AG10803 (cell line): ENCODE measurements at regions not wholly inside any gene's neighbourhood (a gene's known extent, or its start where the extent isn't known, plus 50 kb on each side); places are given as distances from the start of the nearest gene placed in this dataset.
A peak's percentile ranks its signal among the peaks of the same experiment; 100 is the strongest.
"Not testable (repeated sequence)": the region's sequence is repeated elsewhere in the genome, so short reads cannot be mapped to it uniquely, and the experiment has no call there.

ENCODE experiments used
- DNase-seq: peaks from one replicate; pipeline ENCODE4 v3.0.0; 2010; ENCODE audit warnings: low read depth
- H3K4me3 ChIP-seq: 2 replicates; pipeline ENCODE4 v1.5.1; 2011; ENCODE audit warnings: mild to moderate bottlenecking, low read length, control low read depth

DNA sequence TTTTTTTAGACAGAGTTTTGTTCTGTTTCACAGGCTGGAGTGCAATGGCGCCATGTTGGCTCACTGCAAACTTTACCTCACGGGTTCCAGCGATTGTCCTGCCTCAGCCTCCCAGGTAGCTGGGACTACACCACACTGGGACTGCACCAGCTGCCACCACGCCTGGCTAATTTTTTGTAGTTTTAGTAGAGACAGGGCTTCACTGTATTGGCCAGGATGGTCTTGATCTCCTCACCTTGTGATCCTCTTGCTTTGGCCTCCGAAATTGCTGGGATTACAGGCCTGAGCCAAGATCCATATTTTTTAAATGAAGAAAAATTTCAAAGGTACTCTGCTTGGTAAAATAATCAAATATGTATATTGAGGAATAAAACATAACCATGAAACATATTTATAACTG lies 195.8 kb upstream of the TPTE start:
- DNase-seq, result peak; percentile 73
- not testable (repeated sequence) for H3K4me3 ChIP-seq

DNA sequence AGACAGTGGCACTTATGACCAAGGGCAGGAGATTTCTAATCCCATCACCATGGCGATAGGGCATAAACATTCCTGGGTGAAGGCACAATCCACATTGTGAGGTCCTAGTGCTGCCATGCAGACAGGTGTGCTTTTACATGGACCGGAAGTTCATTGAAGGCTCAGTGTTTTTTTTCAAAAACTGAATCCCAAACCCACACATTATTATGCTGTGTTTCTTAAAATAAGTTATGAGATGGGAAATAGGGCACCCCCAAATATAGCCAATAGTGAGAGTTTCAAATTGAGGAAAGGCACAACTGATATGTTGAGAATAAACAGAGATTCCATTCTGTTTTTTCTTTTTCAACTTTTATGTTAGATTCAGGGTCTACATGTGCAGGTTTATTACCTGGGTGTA lies 195.2 kb upstream of the TPTE start:
- not testable (repeated sequence) for DNase-seq, H3K4me3 ChIP-seq

DNA sequence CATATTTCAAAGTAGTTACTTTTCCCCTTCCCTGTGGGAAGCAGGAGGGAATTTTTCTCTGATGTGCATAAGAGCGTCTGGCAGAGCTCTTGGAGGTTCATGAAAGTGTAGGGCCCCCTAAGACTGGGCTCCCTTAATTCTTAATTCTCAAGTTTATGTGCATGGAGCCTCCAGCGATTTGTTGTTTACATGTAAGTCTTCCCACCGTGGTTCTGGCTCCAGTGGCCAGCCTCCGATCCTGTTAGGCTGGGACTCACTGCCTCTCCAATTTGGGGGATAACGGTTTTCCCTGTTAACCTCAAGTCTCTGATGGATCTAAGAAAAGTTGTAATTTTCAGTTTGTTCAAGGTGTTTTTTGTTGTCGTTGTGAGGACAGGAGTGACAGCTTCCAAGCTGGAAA lies 192.7 kb upstream of the TPTE start:
- DNase-seq, H3K4me3 ChIP-seq: not testable (repeated sequence)

DNA sequence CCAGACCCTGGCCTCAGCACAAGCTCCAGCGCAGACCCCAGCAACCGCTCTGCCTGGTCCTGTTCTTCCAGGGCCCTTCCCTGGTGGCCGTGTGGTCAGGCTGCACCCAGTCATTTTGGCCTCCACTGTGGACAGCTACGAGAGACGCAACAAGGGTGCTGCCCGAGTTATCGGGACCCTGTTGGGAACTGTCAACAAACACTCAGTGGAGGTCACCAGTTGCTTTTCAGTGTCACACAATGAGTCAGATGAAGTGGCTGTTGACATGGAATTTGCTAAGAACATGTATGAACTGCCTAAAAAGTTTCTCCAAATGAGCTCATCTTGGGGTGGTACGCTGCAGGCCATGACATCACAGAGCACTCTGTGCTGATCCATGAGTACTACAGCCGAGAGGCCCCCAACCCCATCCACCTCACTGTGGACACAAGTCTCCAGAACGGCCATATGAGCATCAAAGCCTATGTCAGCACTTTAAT lies 190.7 kb upstream of the TPTE start:
- H3K4me3 ChIP-seq, DNase-seq: not testable (repeated sequence)

DNA sequence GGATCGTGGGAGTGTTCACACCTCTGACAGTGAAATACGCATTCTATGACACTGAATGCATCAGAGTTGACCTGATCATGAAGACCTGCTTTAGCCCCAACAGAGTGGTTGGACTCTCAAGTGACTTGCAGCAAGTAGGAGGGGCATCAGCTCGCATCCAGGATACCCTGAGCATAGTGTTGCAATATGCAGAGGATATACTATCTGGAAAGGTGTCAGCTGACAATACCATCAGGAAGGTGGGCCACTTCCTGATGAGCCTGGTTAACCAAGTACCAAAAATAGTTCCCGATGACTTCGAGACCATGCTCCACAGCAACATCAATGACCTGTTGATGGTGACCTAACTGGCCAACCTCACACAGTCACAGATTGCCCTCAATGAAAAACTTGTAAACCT lies 190.2 kb upstream of the TPTE start:
- not testable (repeated sequence) for H3K4me3 ChIP-seq, DNase-seq

DNA sequence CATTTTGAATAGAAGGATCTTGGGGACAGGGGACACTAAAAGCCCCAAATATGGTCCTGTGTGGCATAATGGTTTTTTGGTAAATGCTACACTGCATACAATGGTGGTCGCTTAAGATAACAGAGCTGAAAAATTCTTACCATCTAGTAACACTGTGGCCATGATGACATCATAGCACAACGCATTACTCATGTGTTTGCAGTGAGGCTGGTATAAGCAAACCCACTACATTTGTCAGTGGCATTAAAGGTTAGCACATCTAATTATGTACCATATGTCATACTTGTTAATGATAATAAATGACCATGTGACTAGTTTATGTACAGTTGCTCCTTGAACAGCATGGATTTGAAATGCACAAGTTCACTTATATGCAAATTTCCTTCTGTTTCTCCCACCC lies 188.4 kb upstream of the TPTE start:
- not testable (repeated sequence) for H3K4me3 ChIP-seq, DNase-seq

DNA sequence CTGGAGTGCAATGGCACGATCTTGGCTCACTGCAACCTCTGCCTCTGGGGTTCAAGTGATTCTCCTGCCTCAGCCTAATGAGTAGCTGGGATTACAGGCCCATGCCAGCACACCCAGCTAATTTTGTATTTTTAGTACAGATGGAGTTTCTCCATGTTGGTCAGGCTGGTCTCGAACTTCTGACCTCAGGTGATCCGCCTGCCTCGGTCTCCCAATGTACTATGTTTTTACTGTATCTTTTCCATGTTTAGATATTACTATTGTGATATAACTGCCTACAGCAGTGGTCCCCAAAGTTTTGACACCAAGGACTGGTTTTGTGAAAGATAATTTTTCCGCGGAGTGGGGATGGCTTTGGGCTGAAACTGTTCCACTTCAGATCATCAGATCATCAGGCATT lies 187.0 kb upstream of the TPTE start:
- not testable (repeated sequence) for DNase-seq, H3K4me3 ChIP-seq

DNA sequence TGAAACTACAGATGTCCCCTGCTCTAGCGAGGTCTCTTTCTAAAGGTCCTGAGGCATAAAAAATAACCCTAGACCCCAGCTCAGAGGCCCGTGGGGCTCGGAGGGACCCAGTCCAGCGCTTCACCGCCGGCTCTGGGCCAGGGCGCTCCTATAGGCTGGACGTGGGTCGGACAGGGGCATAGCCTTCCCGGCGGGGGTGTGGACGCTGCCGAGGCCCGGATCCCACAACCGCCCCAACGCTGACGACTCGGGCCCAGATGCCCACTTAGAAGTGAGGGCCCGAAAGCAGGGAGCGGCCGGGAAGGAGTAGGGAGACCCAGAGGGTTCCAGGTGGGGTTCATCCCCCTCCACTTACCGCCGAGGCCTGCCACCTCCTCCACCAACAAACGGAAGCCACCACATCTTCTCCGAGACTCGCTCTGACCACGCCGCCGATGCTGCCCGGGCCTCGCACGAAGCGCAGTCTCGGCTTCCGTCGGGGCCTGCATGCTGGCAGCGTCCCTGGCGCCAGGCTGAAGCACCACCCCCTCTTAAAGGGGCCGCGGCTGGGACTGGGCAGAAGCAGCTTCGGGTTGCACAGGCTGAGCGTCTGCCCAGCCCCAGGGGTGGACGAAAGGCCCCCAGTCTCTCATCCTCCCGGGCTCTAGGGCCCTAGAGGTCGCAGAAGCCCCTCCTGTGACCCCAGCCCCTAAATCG lies 179.0 kb upstream of the TPTE start:
- DNase-seq, H3K4me3 ChIP-seq: not testable (repeated sequence)

DNA sequence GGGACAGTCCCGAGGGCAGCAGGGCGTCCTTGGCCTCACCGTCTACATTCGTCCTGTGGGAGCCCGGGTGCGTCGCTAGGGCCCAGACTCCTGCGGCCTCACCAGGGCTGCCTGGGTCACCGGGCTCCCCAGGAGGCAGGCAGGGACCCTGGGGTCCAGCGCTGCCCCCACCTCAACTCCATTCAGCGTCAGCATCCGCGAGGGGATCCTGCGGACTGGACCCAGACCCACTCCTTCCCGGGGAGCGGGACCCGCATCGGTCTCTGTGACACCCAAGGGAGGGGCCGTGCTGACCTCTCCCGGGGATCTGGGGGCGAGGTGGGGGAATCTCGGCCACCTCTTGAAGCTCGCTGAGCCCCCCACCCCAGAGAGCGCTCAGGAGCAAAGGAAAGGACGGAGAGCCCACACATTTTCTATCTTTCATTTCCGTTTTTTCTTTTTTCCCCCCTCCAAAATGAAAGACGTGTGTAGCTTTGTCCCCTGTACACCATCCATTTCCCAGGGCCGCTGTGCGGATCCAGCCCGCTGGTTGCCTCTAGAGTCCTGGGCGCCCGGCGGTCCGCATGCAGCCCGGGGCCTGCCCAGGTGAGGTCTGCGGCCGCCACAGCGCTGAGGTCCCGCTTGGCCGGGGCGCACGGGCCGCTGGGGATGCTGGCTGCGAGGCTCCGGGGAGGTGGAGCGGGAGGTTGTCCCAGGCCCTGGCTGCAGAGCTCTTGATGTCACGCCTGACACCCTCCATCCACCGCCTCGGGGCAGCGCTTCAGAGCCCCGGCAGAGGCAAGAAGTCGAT lies 178.0 kb upstream of the TPTE start:
- H3K4me3 ChIP-seq, DNase-seq: not testable (repeated sequence)

DNA sequence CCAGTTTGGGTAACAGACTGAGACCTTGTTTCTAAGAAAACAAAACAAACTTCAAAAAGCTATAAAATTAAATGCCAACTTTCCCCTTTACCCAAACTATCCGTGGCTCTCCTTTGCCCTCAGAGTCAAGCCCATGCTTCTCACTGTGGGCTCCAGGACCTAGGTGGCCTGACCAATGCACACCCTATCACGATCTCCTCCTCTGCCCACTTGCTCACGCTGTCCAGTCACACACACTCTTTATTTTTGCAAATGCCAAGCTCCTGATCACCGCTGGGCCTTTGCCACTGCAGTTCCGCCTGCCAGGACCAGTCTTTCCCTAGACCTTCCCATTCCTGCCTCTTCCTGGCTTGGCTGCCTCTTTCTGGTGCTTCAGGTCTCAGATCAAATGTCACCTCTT lies 177.1 kb upstream of the TPTE start:
- H3K4me3 ChIP-seq, DNase-seq: not testable (repeated sequence)

DNA sequence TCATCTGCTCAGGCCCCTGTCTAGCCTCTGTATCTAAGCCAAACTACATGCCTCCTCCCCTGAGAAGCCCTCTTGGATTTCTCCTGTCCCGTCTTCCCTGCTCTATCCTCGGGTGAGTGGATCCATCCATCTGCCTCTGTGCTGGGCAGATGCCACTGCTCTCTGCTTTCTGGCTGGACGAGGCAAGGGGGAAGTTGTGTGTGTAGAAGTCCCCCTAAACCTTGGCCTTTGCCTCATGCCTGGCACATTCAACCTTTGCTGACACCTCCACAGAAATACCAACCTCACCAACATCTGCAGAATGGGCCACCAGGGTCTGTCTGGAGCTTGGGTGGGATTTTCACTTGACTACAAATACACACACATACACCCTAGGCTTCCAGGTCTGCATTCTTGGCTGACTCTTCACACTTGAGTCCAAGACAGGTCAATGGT lies 176.2 kb upstream of the TPTE start:
- H3K4me3 ChIP-seq, DNase-seq: not testable (repeated sequence)

DNA sequence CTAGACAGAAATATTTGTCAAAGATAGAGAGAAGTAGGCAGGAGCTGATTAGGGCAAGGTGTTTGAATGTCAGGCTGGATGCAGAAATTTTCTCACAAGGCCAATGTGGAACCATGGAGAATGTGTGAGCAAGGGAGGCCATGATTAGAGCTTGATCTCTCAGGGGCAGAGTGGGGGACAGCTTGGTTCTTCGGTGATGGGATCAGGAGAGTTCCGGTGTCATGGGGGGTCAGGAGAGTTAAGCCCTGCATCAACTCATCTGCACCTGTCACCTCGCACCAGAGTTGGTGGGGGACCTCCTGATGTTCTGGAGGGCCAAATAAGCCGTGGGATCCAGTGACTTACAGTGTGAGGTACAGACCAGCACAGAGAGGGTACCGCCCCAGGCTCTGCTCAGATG lies 175.1 kb upstream of the TPTE start:
- H3K4me3 ChIP-seq, DNase-seq: not testable (repeated sequence)

DNA sequence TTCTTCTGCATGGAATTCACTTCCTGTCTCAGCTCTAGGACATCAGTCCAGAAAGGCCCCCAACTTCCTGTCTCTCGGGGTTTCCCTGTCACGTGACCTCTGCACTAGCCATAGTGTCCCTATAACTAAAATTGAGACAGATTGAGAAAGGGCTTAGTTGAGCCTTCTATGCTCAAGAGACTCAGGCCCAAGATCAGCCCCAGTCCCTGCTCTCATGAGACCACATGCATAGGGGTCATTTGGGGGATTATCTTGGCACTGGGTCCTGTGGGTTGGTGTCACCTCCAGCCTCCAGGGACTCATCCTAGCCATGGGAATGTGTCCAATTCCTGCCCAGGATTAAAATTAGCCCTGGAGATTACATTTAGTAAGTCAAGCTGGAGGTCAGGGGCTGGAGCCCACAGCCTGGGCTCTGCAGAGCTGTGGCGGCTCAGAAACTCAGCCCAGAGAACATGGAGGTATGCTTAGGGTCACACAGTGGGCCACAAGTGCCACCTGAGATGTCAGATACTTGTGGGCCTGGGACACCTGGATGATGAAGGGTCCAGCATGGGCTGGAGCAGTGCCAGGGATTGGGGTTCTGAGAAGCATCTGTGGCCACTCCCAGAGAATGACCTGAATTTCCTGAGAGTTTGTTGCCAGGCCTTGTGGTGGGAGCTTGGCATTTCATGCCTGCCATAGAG lies 174.3 kb upstream of the TPTE start:
- not testable (repeated sequence) for DNase-seq, H3K4me3 ChIP-seq

DNA sequence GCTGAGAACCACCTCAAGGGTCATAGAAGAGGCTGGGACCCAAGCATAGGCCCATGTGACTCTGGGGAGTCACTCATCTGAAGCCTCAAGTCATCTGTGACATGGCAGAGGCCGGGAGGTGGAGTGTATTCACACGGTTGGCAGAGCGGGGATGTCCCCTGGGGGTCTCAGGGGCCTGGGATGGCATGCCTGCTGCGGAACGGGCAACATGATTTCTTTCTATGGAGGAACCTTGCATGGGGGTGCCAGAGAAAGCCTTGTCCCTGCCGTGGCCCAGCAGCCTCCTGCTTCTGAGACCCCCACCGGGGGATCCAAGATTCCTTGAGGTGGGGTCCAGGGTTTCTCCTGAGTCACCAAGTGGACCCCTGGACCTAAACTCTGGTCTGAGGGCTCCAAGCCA lies 173.7 kb upstream of the TPTE start:
- H3K4me3 ChIP-seq, DNase-seq: not testable (repeated sequence)

DNA sequence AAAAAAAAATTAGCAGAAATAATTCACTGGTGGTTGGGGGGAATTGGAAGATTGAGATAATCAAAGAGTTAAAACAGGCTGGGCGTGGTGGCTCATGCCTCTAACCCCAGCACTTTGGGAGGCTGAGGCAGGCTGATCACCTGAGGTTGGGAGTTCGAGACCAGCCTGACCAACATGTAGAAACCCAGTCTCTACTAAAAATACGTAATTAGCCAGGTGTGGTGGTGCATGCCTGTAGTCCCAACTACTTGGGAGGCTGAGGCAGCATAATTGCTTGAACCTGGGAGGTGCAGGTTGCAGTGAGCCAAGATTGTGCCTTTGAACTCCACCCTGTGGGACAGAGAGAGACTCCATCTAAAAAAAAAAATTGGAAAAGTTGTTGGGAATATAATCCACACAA lies 173.2 kb upstream of the TPTE start:
- not testable (repeated sequence) for H3K4me3 ChIP-seq, DNase-seq

DNA sequence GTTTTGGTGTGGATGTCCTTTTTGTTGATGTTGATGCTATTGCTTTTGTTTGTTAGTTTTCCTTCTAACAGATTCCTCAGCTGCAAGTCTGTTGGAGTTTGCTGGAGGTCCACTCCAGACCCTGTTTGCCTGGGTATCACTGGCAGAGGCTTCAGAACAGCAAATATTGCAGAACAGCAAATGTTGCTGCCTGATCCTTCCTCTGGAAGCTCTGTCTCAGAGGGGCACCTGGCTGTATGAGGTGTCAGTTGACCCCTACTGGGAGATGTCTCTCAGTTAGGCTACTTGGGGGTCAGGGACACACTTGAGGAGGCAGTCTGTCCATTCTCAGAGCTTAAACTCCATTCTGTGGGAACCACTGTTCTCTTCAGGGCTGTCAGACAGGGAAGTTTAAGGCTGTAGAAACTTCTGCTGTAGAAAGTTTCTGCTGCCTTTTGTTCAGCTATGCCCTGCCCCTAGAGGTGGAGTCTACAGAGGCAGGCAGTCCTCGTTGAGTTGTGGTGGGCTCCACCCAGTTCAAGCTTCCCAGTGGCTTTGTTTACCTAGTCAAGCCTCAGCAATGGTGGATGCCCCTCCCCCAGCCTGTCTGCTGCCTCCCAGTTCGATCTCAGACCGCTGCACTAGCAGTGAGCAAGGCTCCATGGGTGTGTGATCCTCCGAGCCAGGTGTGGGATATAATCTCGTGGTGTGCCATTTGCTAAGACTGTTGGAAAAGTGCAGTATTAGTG lies 166.4 kb upstream of the TPTE start:
- not testable (repeated sequence) for H3K4me3 ChIP-seq, DNase-seq

DNA sequence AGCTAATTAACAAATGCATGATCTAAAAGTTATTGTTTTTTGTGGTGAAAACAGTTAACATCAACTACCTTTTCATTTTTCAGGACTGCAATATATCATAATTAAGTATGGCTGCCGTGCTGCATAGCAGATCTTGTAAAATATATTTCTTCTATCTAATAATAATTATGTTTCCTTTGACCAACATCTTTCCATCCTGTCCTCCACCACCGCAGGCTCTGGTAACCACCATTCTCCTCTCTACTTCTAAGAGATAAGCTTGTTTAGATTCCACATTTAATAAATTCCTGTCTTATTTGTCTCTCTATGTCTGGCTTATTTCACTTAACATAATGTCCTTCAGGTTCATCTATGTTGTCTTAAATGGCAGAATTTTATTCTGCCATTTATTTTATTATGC lies 162.3 kb upstream of the TPTE start:
- H3K4me3 ChIP-seq, DNase-seq: not testable (repeated sequence)

DNA sequence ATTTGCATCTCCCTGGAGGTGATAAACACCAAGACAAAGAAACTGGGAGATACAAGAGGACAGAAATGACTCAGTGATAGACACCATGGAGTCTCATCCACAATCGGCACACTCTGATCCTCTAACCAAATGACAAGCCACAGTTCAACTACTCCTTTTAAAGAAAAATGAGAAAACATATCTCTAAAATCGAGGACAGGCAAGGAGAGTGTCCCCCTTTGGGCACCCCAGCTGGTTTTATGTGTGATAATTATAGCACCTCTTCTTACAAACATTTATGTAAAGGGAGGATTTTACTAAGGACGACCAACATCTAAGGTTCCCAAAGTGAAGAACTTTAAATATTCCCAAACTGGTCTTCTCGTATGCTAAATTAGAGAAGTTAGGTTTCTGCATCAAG lies 161.5 kb upstream of the TPTE start:
- not testable (repeated sequence) for DNase-seq, H3K4me3 ChIP-seq

DNA sequence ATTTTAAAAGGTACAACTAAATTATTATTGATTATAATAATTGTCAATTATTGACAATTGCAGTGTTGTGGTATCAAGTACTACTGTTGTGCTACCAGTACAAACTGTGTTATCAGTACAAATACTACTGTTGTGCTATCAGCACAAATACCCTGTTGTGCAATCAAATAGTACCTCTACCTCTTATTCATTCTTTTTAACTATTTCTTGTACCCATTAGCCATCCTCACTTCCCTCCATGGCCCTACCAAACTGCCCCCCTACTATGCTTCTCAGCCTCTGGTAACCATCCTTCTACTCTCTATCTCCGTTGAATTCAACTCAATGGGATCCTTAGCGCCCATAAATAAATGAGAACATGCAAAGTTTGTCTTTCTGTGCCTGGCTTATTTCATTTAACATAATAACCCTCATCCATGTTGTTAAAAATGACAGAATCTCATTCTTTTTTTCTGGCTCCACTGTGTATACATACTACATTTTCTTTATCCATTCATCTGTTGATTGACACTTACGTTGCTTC lies 160.1 kb upstream of the TPTE start:
- not testable (repeated sequence) for DNase-seq, H3K4me3 ChIP-seq
